ENCODE measurements at regions not wholly inside any gene's neighbourhood (a gene's known extent, or its start where the extent isn't known, plus 50 kb on each side); places are given as distances from the start of the nearest gene placed in this dataset.

GRCh38 chr7:109898-110556 is 82.3 kb upstream of the FAM20C start:
- Histone ChIP-seq H3K4me3 (ENCODE audit: insufficient read length, low read depth) (no peak overlapping the region), H3K36me3 (ENCODE audit: insufficient read depth, insufficient read length, low read length) (no peaks in the 10 kb centered on the region), H3K9ac (ENCODE audit: insufficient read length, low read depth) (no peak overlapping the region), H3K27me3 (ENCODE audit: insufficient read depth, insufficient read length) (no peaks in the 10 kb centered on the region), H3K9me3 (ENCODE audit: insufficient read depth, low read length) (peaks cover 30% of the 10 kb centered on the region), H3K4me1 (ENCODE audit: insufficient read depth, insufficient read length) (peaks cover 2% of the 10 kb centered on the region)
- DNase-seq (ENCODE audit: low read depth, low spot score), result no peak
- TF ChIP-seq SUZ12 (IDR thresholded peaks at IDR 0.05; ENCODE audit: extremely low read depth, insufficient read depth, insufficient read length) (no peak), YY1 (IDR thresholded peaks at IDR 0.05; ENCODE audit: insufficient read depth, insufficient read length) (no peak), ZNF274 (IDR thresholded peaks at IDR 0.05; ENCODE audit: low read depth, low read length) (no peak)

GRCh38 chr7:110557-111232 is 81.7 kb upstream of the FAM20C start:
- DNase-seq (ENCODE audit: low read depth, low spot score), result no peak
- H3K4me1 ChIP-seq (ENCODE audit: insufficient read depth, insufficient read length), result peaks cover 2% of the 10 kb centered on the region
- H3K9ac ChIP-seq (ENCODE audit: insufficient read length, low read depth), result no peak overlapping the region
- TF ChIP-seq YY1 (IDR thresholded peaks at IDR 0.05; ENCODE audit: insufficient read depth, insufficient read length), result no peak
- no peak for TF ChIP-seq ZNF274 (IDR thresholded peaks at IDR 0.05; ENCODE audit: low read depth, low read length)
- no peak for TF ChIP-seq SUZ12 (IDR thresholded peaks at IDR 0.05; ENCODE audit: extremely low read depth, insufficient read depth, insufficient read length)
- H3K9me3 ChIP-seq (ENCODE audit: insufficient read depth, low read length), result peaks cover 30% of the 10 kb centered on the region
- H3K4me3 ChIP-seq (ENCODE audit: insufficient read length, low read depth), result no peak overlapping the region
- no peaks in the 10 kb centered on the region for H3K36me3 ChIP-seq (ENCODE audit: insufficient read depth, insufficient read length, low read length)
- no peaks in the 10 kb centered on the region for H3K27me3 ChIP-seq (ENCODE audit: insufficient read depth, insufficient read length)

- no peak for DNase-seq (ENCODE audit: low read depth, low spot score)
- H3K36me3 ChIP-seq (ENCODE audit: insufficient read depth, insufficient read length, low read length), result no peaks in the 10 kb centered on the region
- peaks cover 2% of the 10 kb centered on the region for H3K4me1 ChIP-seq (ENCODE audit: insufficient read depth, insufficient read length)
- H3K9ac ChIP-seq (ENCODE audit: insufficient read length, low read depth), result no peak overlapping the region
- no peaks in the 10 kb centered on the region for H3K27me3 ChIP-seq (ENCODE audit: insufficient read depth, insufficient read length)
- TF ChIP-seq ZNF274 (IDR thresholded peaks at IDR 0.05; ENCODE audit: low read depth, low read length) (no peak), YY1 (IDR thresholded peaks at IDR 0.05; ENCODE audit: insufficient read depth, insufficient read length) (no peak), SUZ12 (IDR thresholded peaks at IDR 0.05; ENCODE audit: extremely low read depth, insufficient read depth, insufficient read length) (no peak)
- H3K4me3 ChIP-seq (ENCODE audit: insufficient read length, low read depth), result no peak overlapping the region
- peaks cover 30% of the 10 kb centered on the region for H3K9me3 ChIP-seq (ENCODE audit: insufficient read depth, low read length)
These were observed 80.8 kb upstream of the FAM20C start for GRCh38 chr7:111591-111990.

GRCh38 chr7:112881-113280 is 79.5 kb upstream of the FAM20C start:
- Histone ChIP-seq H3K4me3 (ENCODE audit: insufficient read length, low read depth) (no peak overlapping the region), H3K9me3 (ENCODE audit: insufficient read depth, low read length) (peaks cover 30% of the 10 kb centered on the region), H3K9ac (ENCODE audit: insufficient read length, low read depth) (no peak overlapping the region), H3K36me3 (ENCODE audit: insufficient read depth, insufficient read length, low read length) (no peaks in the 10 kb centered on the region), H3K4me1 (ENCODE audit: insufficient read depth, insufficient read length) (peaks cover 2% of the 10 kb centered on the region), H3K27me3 (ENCODE audit: insufficient read depth, insufficient read length) (no peaks in the 10 kb centered on the region)
- no peak for DNase-seq (ENCODE audit: low read depth, low spot score)
- no peak for TF ChIP-seq YY1 (IDR thresholded peaks at IDR 0.05; ENCODE audit: insufficient read depth, insufficient read length)
- TF ChIP-seq ZNF274 (IDR thresholded peaks at IDR 0.05; ENCODE audit: low read depth, low read length), result no peak
- TF ChIP-seq SUZ12 (IDR thresholded peaks at IDR 0.05; ENCODE audit: extremely low read depth, insufficient read depth, insufficient read length), result no peak

- TF ChIP-seq SUZ12 (IDR thresholded peaks at IDR 0.05; ENCODE audit: extremely low read depth, insufficient read depth, insufficient read length) (no peak), YY1 (IDR thresholded peaks at IDR 0.05; ENCODE audit: insufficient read depth, insufficient read length) (no peak), ZNF274 (IDR thresholded peaks at IDR 0.05; ENCODE audit: low read depth, low read length) (no peak)
- Histone ChIP-seq H3K9ac (ENCODE audit: insufficient read length, low read depth) (no peak overlapping the region), H3K4me3 (ENCODE audit: insufficient read length, low read depth) (no peak overlapping the region), H3K27me3 (ENCODE audit: insufficient read depth, insufficient read length) (no peaks in the 10 kb centered on the region), H3K36me3 (ENCODE audit: insufficient read depth, insufficient read length, low read length) (no peaks in the 10 kb centered on the region), H3K9me3 (ENCODE audit: insufficient read depth, low read length) (peaks cover 30% of the 10 kb centered on the region), H3K4me1 (ENCODE audit: insufficient read depth, insufficient read length) (peaks cover 10% of the 10 kb centered on the region)
- no peak for DNase-seq (ENCODE audit: low read depth, low spot score)
These were observed 77.0 kb upstream of the FAM20C start for GRCh38 chr7:115274-115911.

GRCh38 chr7:116188-116981 is 76.0 kb upstream of the FAM20C start:
- H3K9ac ChIP-seq (ENCODE audit: insufficient read length, low read depth), result no peak overlapping the region

More at GRCh38 chr7:116188-116981, 76.0 kb upstream of the FAM20C start:
- Histone ChIP-seq H3K9me3 (ENCODE audit: insufficient read depth, low read length) (peaks cover 30% of the 10 kb centered on the region), H3K27me3 (ENCODE audit: insufficient read depth, insufficient read length) (no peaks in the 10 kb centered on the region), H3K36me3 (ENCODE audit: insufficient read depth, insufficient read length, low read length) (no peaks in the 10 kb centered on the region), H3K4me1 (ENCODE audit: insufficient read depth, insufficient read length) (peaks cover 16% of the 10 kb centered on the region), H3K4me3 (ENCODE audit: insufficient read length, low read depth) (no peak overlapping the region)
- no peak for TF ChIP-seq SUZ12 (IDR thresholded peaks at IDR 0.05; ENCODE audit: extremely low read depth, insufficient read depth, insufficient read length)
- TF ChIP-seq ZNF274 (IDR thresholded peaks at IDR 0.05; ENCODE audit: low read depth, low read length), result no peak
- TF ChIP-seq YY1 (IDR thresholded peaks at IDR 0.05; ENCODE audit: insufficient read depth, insufficient read length), result no peak
- no peak for DNase-seq (ENCODE audit: low read depth, low spot score)
